Ovary (tissue), 3 donors: ENCODE measurements at regions not wholly inside any gene's neighbourhood (a gene's known extent, or its start where the extent isn't known, plus 50 kb on each side); places are given as distances from the start of the nearest gene placed in this dataset.

ENCODE experiments used
- CTCF ChIP-seq, 3 donors: fragments of 450-650 bp in 2 of 3; fragments of 200-600 bp in 1 of 3; IDR thresholded peaks; one replicate each; pipeline versions ENCODE4 v1.5.1 to v1.8.0; 2016 to 2022; ENCODE audit warnings: antibody characterized with exemption in 3 of 3, mild to moderate bottlenecking in 1 of 3
- EP300 ChIP-seq: sonication (generic); formaldehyde crosslinking; IDR thresholded peaks from one replicate; pipeline ENCODE4 v1.6.1; 2017; ENCODE audit warnings: antibody characterized with exemption
- POLR2A ChIP-seq: fragments of 450-650 bp; IDR thresholded peaks from one replicate; pipeline ENCODE4 v1.6.1; 2017; ENCODE audit warnings: antibody characterized with exemption, mild to moderate bottlenecking, moderate library complexity
- donor health status: DM: no; HTN: no; CAD: no.

- TF ChIP-seq CTCF (IDR thresholded peaks at IDR 0.05) = no peak
- TF ChIP-seq POLR2A = no peak
- no peak for TF ChIP-seq EP300
Measured at GRCh38 chr4:23483320-23483960, 406.4 kb downstream of the PPARGC1A start.
